ENCODE measurements at regions not wholly inside any gene's neighbourhood (a gene's known extent, or its start where the extent isn't known, plus 50 kb on each side); places are given as distances from the start of the nearest gene placed in this dataset.

GRCh38 chr22:23513705-23514104 lies 66.4 kb downstream of the IGLL1 start:
- TF ChIP-seq EZH2 (optimal IDR thresholded peaks at IDR 0.05; ENCODE audit: low read depth, low read length): no peak
- no peak for TF ChIP-seq CTCF (IDR thresholded peaks at IDR 0.05; ENCODE audit: low read length)
